Liver (tissue), 8 donors: ENCODE measurements at regions not wholly inside any gene's neighbourhood (a gene's known extent, or its start where the extent isn't known, plus 50 kb on each side); places are given as distances from the start of the nearest gene placed in this dataset.

Experiments used
- DNase-seq: peaks from one replicate; pipeline ENCODE4 v3.0.0-alpha.2; 2017; ENCODE audit warnings: low spot score
- H3K27ac ChIP-seq, 2 donors: one replicate each; pipeline ENCODE4 v1.7.0; 2013; ENCODE audit warnings: inconsistent platforms in 2 of 2, low read length in 2 of 2, control low read depth in 1 of 2, low read depth in 1 of 2, mild to moderate bottlenecking in 1 of 2
- H3K27me3 ChIP-seq, 4 donors: one replicate each; pipeline versions ENCODE4 v1.6.1 to v1.7.0; 2013; ENCODE audit warnings: low read length in 3 of 4, inconsistent platforms in 1 of 4, mild to moderate bottlenecking in 1 of 4, moderate library complexity in 1 of 4; ENCODE audit not compliant: control insufficient read depth in 4 of 4, insufficient read depth in 4 of 4
- H3K36me3 ChIP-seq, 4 donors: one replicate each; pipeline versions ENCODE4 v1.6.1 to v1.7.0; 2013; ENCODE audit warnings: low read length in 3 of 4, mild to moderate bottlenecking in 3 of 4, low read depth in 1 of 4, moderate library complexity in 1 of 4; ENCODE audit not compliant: control insufficient read depth in 4 of 4, insufficient read depth in 3 of 4
- H3K4me1 ChIP-seq, 4 donors: one replicate each; pipeline versions ENCODE4 v1.6.1 to v1.7.0; 2013; ENCODE audit warnings: low read length in 3 of 4, mild to moderate bottlenecking in 3 of 4, moderate library complexity in 1 of 4; ENCODE audit not compliant: control insufficient read depth in 4 of 4, insufficient read depth in 4 of 4
- H3K4me3 ChIP-seq, 3 donors: one replicate each; pipeline versions ENCODE4 v1.6.1 to v1.7.0; 2013; ENCODE audit warnings: low read length in 3 of 3, control low read depth in 1 of 3, low read depth in 1 of 3, mild to moderate bottlenecking in 1 of 3
- H3K9ac ChIP-seq, 2 donors: one replicate each; pipeline ENCODE4 v1.7.0; 2013; ENCODE audit warnings: low read length in 2 of 2, mild to moderate bottlenecking in 2 of 2, moderate library complexity in 2 of 2, control low read depth in 1 of 2, low read depth in 1 of 2
- H3K9me3 ChIP-seq, 4 donors: one replicate each; pipeline versions ENCODE4 v1.6.1 to v1.7.0; 2013; ENCODE audit warnings: low read length in 3 of 4; ENCODE audit not compliant: control insufficient read depth in 4 of 4
- EGR1 ChIP-seq, 2 donors: IDR thresholded peaks; 2 replicates each; pipeline ENCODE4 v1.6.1; 2016 to 2018; ENCODE audit warnings: antibody characterized with exemption in 2 of 2, low read depth in 2 of 2
- FOXA1 ChIP-seq: IDR thresholded peaks from 2 replicates; pipeline ENCODE4 v1.6.1; 2016; ENCODE audit warnings: antibody characterized with exemption
- FOXA2 ChIP-seq: IDR thresholded peaks from 2 replicates; pipeline ENCODE4 v1.6.1; 2016; ENCODE audit warnings: antibody characterized with exemption
- GABPA ChIP-seq, 2 donors: IDR thresholded peaks in 1 of 2; conservative IDR thresholded peaks in 1 of 2; 2 replicates each; pipeline ENCODE4 v1.6.1; 2016; ENCODE audit warnings: antibody characterized with exemption in 2 of 2, mild to moderate bottlenecking in 1 of 2, moderate library complexity in 1 of 2
- HNF4A ChIP-seq, 2 donors: conservative IDR thresholded peaks; 2 replicates each; pipeline ENCODE4 v1.6.1; 2016; ENCODE audit warnings: antibody characterized with exemption in 2 of 2, mild to moderate bottlenecking in 2 of 2
- HNF4G ChIP-seq: IDR thresholded peaks from 2 replicates; pipeline ENCODE4 v1.6.1; 2016; ENCODE audit warnings: antibody characterized with exemption
- JUND ChIP-seq, 2 donors: IDR thresholded peaks; 2 replicates each; pipeline ENCODE4 v1.6.1; 2016; ENCODE audit warnings: antibody characterized with exemption in 2 of 2
- NR2F2 ChIP-seq: IDR thresholded peaks from 2 replicates; pipeline ENCODE4 v1.6.1; 2016; ENCODE audit warnings: antibody characterized with exemption
- RAD21 ChIP-seq, 2 donors: IDR thresholded peaks; 2 replicates each; pipeline ENCODE4 v1.6.1; 2016; ENCODE audit warnings: antibody characterized with exemption in 2 of 2, mild to moderate bottlenecking in 2 of 2
- RXRA ChIP-seq, 2 donors: IDR thresholded peaks; 2 replicates each; pipeline ENCODE4 v1.6.1; 2017 to 2018; ENCODE audit warnings: antibody characterized with exemption in 2 of 2, mild to moderate bottlenecking in 1 of 2
- SP1 ChIP-seq: IDR thresholded peaks from 2 replicates; pipeline ENCODE4 v1.6.1; 2018; ENCODE audit warnings: antibody characterized with exemption, mild to moderate bottlenecking
- TAF1 ChIP-seq: conservative IDR thresholded peaks from 2 replicates; pipeline ENCODE4 v1.6.1; 2016; ENCODE audit warnings: antibody characterized with exemption, mild to moderate bottlenecking
- YY1 ChIP-seq: IDR thresholded peaks from 2 replicates; pipeline ENCODE4 v1.6.1; 2016; ENCODE audit warnings: antibody characterized with exemption, mild to moderate bottlenecking
- WGBS: extraction: QIAGEN DNeasy Blood & Tissue Kit; methylation state at CpG from one replicate; pipeline ENCODE4 v1.1.7; 2013; 5-methylcytosine and 5-hydroxymethylcytosine counted together
- TF ChIP-seq, protein P1 (sequence below): IDR thresholded peaks from 2 replicates; pipeline ENCODE4 v1.6.1; 2016; ENCODE audit warnings: antibody characterized with exemption
- TF ChIP-seq, protein P2 (sequence below): IDR thresholded peaks from 2 replicates; pipeline ENCODE4 v1.6.1; 2016; ENCODE audit warnings: antibody characterized with exemption
- TF ChIP-seq, protein P3 (sequence below): fragments of 150-350 bp; IDR thresholded peaks from 2 replicates; pipeline ENCODE4 v1.5.1; 2017; ENCODE audit warnings: improper control_type of control experiment, low read depth, low read length; ENCODE audit not compliant: missing input control
- TF ChIP-seq, protein P4 (sequence below): IDR thresholded peaks from 2 replicates; pipeline ENCODE4 v1.6.1; 2016; ENCODE audit warnings: antibody characterized with exemption
- TF ChIP-seq, protein P5 (sequence below): IDR thresholded peaks from 2 replicates; pipeline ENCODE4 v1.6.1; 2016; ENCODE audit warnings: antibody characterized with exemption, mild to moderate bottlenecking
- donor health status: healthy.
- donor health status: healthy.
- donor health status: healthy.
- donor health status: healthy.
- donor health status: healthy.

DNA sequence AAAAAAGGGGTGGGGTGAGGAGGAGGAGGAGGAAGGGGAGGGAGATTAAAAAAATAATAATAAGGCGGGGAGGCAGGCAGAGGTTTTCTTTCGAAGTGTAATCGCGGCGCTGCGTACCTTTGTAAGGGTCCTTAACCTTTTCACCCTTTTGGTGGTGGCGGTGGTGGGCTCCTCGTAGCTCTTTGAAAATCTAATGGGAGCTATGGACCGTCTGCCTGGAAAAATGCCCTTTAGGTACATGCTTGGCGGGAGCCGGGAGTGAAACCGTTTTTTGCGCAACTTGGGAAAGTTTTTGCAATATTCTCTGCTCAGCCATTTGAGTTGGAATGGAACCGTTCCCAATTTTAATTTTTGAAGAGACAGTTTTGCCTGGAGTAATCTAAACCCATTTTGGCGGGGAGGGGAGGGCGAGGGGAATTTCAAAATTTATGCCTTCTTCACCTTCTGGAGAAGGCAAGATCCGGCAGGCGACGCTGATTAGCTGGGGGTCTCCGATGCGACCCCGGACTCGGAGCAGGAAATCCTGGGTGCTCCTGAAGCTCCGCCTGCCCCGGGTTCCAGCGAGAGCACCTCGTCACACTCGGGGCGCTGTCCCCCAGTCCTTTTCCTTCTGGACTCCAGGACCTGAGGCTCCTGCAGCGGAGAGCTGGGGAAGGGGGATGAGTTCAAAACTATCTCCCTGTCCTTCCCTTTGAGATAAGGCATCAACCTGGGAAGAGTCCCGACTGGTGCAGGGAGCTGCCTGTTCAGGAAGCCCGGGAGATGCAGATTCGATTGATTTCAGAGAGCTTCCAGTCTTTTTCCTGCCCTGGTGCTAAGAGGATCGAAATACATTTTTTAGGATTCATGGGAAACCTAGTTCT, 74.6 kb upstream of the TBX5 start (continued):
- TF ChIP-seq, protein P1, sequence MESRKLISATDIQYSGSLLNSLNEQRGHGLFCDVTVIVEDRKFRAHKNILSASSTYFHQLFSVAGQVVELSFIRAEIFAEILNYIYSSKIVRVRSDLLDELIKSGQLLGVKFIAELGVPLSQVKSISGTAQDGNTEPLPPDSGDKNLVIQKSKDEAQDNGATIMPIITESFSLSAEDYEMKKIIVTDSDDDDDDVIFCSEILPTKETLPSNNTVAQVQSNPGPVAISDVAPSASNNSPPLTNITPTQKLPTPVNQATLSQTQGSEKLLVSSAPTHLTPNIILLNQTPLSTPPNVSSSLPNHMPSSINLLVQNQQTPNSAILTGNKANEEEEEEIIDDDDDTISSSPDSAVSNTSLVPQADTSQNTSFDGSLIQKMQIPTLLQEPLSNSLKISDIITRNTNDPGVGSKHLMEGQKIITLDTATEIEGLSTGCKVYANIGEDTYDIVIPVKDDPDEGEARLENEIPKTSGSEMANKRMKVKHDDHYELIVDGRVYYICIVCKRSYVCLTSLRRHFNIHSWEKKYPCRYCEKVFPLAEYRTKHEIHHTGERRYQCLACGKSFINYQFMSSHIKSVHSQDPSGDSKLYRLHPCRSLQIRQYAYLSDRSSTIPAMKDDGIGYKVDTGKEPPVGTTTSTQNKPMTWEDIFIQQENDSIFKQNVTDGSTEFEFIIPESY: no peak
- TF ChIP-seq NR2F2: no peak
- TF ChIP-seq HNF4A (conservative IDR thresholded peaks at IDR 0.05): peak; percentile 25

DNA sequence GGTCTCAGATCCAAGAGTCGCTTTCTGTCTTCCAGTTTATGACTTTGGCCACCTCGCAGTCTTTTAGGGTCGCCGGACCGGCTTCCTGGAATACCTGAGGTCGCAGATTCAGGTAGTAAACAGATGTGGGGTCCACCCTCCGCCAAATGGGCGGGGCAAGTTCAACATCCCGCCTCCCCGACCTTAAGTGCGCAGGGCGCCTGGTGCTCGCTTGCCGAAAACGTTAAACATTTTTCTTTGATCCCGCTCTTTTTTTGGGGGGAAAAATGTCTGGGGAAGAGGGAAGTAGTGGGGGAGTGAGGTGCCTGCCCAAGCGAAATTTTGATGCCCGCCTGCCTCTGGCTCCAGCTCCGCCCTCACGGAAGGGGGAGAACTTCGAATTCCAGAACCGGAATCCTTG, 73.9 kb upstream of the TBX5 start:
- DNase-seq: no peak
- no peaks in the 10 kb centered on the region for H3K9me3 ChIP-seq
- peaks cover 0 to 14% (median 12%) of the 10 kb centered on the region in 4 donors for H3K4me1 ChIP-seq
- 5% methylated on average over 22 of the region's 22 CpGs for WGBS
- no peak overlapping the region for H3K9ac ChIP-seq
- TF ChIP-seq, protein P2, sequence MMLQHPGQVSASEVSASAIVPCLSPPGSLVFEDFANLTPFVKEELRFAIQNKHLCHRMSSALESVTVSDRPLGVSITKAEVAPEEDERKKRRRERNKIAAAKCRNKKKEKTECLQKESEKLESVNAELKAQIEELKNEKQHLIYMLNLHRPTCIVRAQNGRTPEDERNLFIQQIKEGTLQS: no peak
- TF ChIP-seq, protein P3, sequence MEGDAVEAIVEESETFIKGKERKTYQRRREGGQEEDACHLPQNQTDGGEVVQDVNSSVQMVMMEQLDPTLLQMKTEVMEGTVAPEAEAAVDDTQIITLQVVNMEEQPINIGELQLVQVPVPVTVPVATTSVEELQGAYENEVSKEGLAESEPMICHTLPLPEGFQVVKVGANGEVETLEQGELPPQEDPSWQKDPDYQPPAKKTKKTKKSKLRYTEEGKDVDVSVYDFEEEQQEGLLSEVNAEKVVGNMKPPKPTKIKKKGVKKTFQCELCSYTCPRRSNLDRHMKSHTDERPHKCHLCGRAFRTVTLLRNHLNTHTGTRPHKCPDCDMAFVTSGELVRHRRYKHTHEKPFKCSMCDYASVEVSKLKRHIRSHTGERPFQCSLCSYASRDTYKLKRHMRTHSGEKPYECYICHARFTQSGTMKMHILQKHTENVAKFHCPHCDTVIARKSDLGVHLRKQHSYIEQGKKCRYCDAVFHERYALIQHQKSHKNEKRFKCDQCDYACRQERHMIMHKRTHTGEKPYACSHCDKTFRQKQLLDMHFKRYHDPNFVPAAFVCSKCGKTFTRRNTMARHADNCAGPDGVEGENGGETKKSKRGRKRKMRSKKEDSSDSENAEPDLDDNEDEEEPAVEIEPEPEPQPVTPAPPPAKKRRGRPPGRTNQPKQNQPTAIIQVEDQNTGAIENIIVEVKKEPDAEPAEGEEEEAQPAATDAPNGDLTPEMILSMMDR: no peak
- no peak for TF ChIP-seq YY1
- TF ChIP-seq FOXA2: no peak
- TF ChIP-seq, protein P1: no peak
- no peak for TF ChIP-seq RXRA (IDR thresholded peaks at IDR 0.05)
- TF ChIP-seq EGR1 (IDR thresholded peaks at IDR 0.05; ENCODE audit: low read depth in 2 of 2): no peak
- no peak for TF ChIP-seq TAF1
- TF ChIP-seq HNF4A (conservative IDR thresholded peaks at IDR 0.05): no peak
- TF ChIP-seq, protein P4, sequence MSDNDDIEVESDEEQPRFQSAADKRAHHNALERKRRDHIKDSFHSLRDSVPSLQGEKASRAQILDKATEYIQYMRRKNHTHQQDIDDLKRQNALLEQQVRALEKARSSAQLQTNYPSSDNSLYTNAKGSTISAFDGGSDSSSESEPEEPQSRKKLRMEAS: no peak
- no peak for TF ChIP-seq GABPA (IDR thresholded peaks at IDR 0.05 in 1 of 2, conservative IDR thresholded peaks at IDR 0.05 in 1 of 2)
- no peak for TF ChIP-seq RAD21 (IDR thresholded peaks at IDR 0.05)
- TF ChIP-seq, protein P5, sequence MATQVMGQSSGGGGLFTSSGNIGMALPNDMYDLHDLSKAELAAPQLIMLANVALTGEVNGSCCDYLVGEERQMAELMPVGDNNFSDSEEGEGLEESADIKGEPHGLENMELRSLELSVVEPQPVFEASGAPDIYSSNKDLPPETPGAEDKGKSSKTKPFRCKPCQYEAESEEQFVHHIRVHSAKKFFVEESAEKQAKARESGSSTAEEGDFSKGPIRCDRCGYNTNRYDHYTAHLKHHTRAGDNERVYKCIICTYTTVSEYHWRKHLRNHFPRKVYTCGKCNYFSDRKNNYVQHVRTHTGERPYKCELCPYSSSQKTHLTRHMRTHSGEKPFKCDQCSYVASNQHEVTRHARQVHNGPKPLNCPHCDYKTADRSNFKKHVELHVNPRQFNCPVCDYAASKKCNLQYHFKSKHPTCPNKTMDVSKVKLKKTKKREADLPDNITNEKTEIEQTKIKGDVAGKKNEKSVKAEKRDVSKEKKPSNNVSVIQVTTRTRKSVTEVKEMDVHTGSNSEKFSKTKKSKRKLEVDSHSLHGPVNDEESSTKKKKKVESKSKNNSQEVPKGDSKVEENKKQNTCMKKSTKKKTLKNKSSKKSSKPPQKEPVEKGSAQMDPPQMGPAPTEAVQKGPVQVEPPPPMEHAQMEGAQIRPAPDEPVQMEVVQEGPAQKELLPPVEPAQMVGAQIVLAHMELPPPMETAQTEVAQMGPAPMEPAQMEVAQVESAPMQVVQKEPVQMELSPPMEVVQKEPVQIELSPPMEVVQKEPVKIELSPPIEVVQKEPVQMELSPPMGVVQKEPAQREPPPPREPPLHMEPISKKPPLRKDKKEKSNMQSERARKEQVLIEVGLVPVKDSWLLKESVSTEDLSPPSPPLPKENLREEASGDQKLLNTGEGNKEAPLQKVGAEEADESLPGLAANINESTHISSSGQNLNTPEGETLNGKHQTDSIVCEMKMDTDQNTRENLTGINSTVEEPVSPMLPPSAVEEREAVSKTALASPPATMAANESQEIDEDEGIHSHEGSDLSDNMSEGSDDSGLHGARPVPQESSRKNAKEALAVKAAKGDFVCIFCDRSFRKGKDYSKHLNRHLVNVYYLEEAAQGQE: no peak
- no peak for TF ChIP-seq NR2F2
- TF ChIP-seq SP1: no peak
- TF ChIP-seq JUND (IDR thresholded peaks at IDR 0.05): no peak
- TF ChIP-seq FOXA1: no peak
- no peak for TF ChIP-seq HNF4G
- H3K27ac ChIP-seq: no peak overlapping the region
- H3K27me3 ChIP-seq: peaks cover 0 to 24% (median 7%) of the 10 kb centered on the region in 4 donors
- peak overlapping the region in 2 of 3 donors; percentile 40 to 41 for H3K4me3 ChIP-seq
- H3K36me3 ChIP-seq: no peaks in the 10 kb centered on the region
